Ectodermal cell (in vitro differentiated cells): ENCODE measurements at regions not wholly inside any gene's neighbourhood (a gene's known extent, or its start where the extent isn't known, plus 50 kb on each side); places are given as distances from the start of the nearest gene placed in this dataset.

Experiments
- H3K27ac ChIP-seq: 2 replicates; pipeline ENCODE4 v1.7.0; 2013; ENCODE audit warnings: mild to moderate bottlenecking, low read depth, low read length; ENCODE audit not compliant: insufficient read depth, poor library complexity, severe bottlenecking
- H3K27me3 ChIP-seq: 2 replicates; pipeline ENCODE4 v1.7.0; 2013; ENCODE audit warnings: mild to moderate bottlenecking, low read length; ENCODE audit not compliant: insufficient read depth, control insufficient read depth, poor library complexity, severe bottlenecking
- H3K36me3 ChIP-seq: one replicate; pipeline ENCODE4 v1.7.0; 2013; ENCODE audit warnings: low read length; ENCODE audit not compliant: control insufficient read depth, insufficient read depth
- H3K4me1 ChIP-seq: one replicate; pipeline ENCODE4 v1.7.0; 2013; ENCODE audit warnings: low read length; ENCODE audit not compliant: control insufficient read depth, insufficient read depth
- H3K4me3 ChIP-seq: 2 replicates; pipeline ENCODE4 v1.7.0; 2013; ENCODE audit warnings: low read depth, low read length, control low read depth; ENCODE audit not compliant: insufficient read depth
- H3K9me3 ChIP-seq: 2 replicates; pipeline ENCODE4 v1.7.0; 2013; ENCODE audit warnings: mild to moderate bottlenecking, low read length, moderate library complexity; ENCODE audit not compliant: control insufficient read depth
- WGBS, 2 experiments: methylation state at CpG; one replicate each; pipeline ENCODE4 v1.1.7; 2013; ENCODE audit warnings: missing lambda C conversion rate in 2 of 2; 5-methylcytosine and 5-hydroxymethylcytosine counted together

- Histone ChIP-seq H3K36me3 (no peaks in the 10 kb centered on the region), H3K4me1 (peaks cover 9% of the 10 kb centered on the region), H3K27ac (no peak overlapping the region), H3K9me3 (no peaks in the 10 kb centered on the region), H3K27me3 (no peaks in the 10 kb centered on the region), H3K4me3 (no peak overlapping the region)
- 86 to 94% methylated on average over 1 of the region's 1 CpG for WGBS, 2 experiments
Measured at GRCh38 chr13:50700664-50701305, 142.7 kb downstream of the DLEU7 start.

GRCh38 chr13:50701469-50701868 lies 142.0 kb downstream of the DLEU7 start:
- H3K9me3 ChIP-seq: no peaks in the 10 kb centered on the region
- no peak overlapping the region for H3K4me3 ChIP-seq
- no peaks in the 10 kb centered on the region for H3K36me3 ChIP-seq
- WGBS, 2 experiments: 79 to 96% methylated on average over 1 to 2 of the region's 2 CpGs
- no peaks in the 10 kb centered on the region for H3K27me3 ChIP-seq
- no peak overlapping the region for H3K27ac ChIP-seq
- peaks cover 9% of the 10 kb centered on the region for H3K4me1 ChIP-seq

- H3K4me1 ChIP-seq: no peaks in the 10 kb centered on the region
- no peak overlapping the region for H3K27ac ChIP-seq
- no peaks in the 10 kb centered on the region for H3K27me3 ChIP-seq
- no peaks in the 10 kb centered on the region for H3K9me3 ChIP-seq
- no peak overlapping the region for H3K4me3 ChIP-seq
- WGBS, 2 experiments: 91 to 97% methylated on average over 2 of the region's 2 CpGs
- H3K36me3 ChIP-seq: no peaks in the 10 kb centered on the region
Measured at GRCh38 chr13:50706505-50706904, 137.0 kb downstream of the DLEU7 start.

GRCh38 chr13:50707628-50708027 lies 135.9 kb downstream of the DLEU7 start:
- H3K4me3 ChIP-seq: no peak overlapping the region
- WGBS, 2 experiments: 43 to 52% methylated on average over 1 of the region's 1 CpG
- no peaks in the 10 kb centered on the region for H3K27me3 ChIP-seq
- no peak overlapping the region for H3K27ac ChIP-seq
- no peaks in the 10 kb centered on the region for H3K4me1 ChIP-seq
- H3K36me3 ChIP-seq: no peaks in the 10 kb centered on the region
- no peaks in the 10 kb centered on the region for H3K9me3 ChIP-seq

GRCh38 chr13:50708461-50708860 lies 135.0 kb downstream of the DLEU7 start:
- no peak overlapping the region for H3K4me3 ChIP-seq
- no peaks in the 10 kb centered on the region for H3K27me3 ChIP-seq
- no peaks in the 10 kb centered on the region for H3K9me3 ChIP-seq
- no peaks in the 10 kb centered on the region for H3K4me1 ChIP-seq
- 96 to 100% methylated on average over 3 of the region's 3 CpGs for WGBS, 2 experiments
- H3K36me3 ChIP-seq: no peaks in the 10 kb centered on the region
- no peak overlapping the region for H3K27ac ChIP-seq

GRCh38 chr13:50709058-50709457 lies 134.4 kb downstream of the DLEU7 start:
- Histone ChIP-seq H3K4me1 (no peaks in the 10 kb centered on the region), H3K27me3 (no peaks in the 10 kb centered on the region), H3K4me3 (no peak overlapping the region), H3K9me3 (no peaks in the 10 kb centered on the region), H3K27ac (no peak overlapping the region), H3K36me3 (no peaks in the 10 kb centered on the region)
- WGBS, 2 experiments: 97 to 100% methylated on average over 2 of the region's 2 CpGs

GRCh38 chr13:50711131-50711815 lies 132.2 kb downstream of the DLEU7 start:
- WGBS, 2 experiments: 96 to 99% methylated on average over 6 of the region's 6 CpGs
- Histone ChIP-seq H3K27me3 (no peaks in the 10 kb centered on the region), H3K4me3 (no peak overlapping the region), H3K9me3 (no peaks in the 10 kb centered on the region), H3K27ac (no peak overlapping the region), H3K36me3 (no peaks in the 10 kb centered on the region), H3K4me1 (no peaks in the 10 kb centered on the region)

- 97% methylated on average over 3 of the region's 3 CpGs for WGBS, 2 experiments
- Histone ChIP-seq H3K4me1 (no peaks in the 10 kb centered on the region), H3K36me3 (no peaks in the 10 kb centered on the region), H3K4me3 (no peak overlapping the region), H3K9me3 (no peaks in the 10 kb centered on the region), H3K27ac (no peak overlapping the region), H3K27me3 (no peaks in the 10 kb centered on the region)
Measured at GRCh38 chr13:50711996-50712395, 131.5 kb downstream of the DLEU7 start.

- Histone ChIP-seq H3K36me3 (no peaks in the 10 kb centered on the region), H3K9me3 (no peaks in the 10 kb centered on the region), H3K27me3 (no peaks in the 10 kb centered on the region), H3K4me1 (no peaks in the 10 kb centered on the region), H3K4me3 (no peak overlapping the region), H3K27ac (no peak overlapping the region)
- 93 to 97% methylated on average over 3 of the region's 3 CpGs for WGBS, 2 experiments
Measured at GRCh38 chr13:50712456-50712855, 131.0 kb downstream of the DLEU7 start.

- no peak overlapping the region for H3K4me3 ChIP-seq
- H3K27me3 ChIP-seq: no peaks in the 10 kb centered on the region
- H3K27ac ChIP-seq: no peak overlapping the region
- H3K36me3 ChIP-seq: no peaks in the 10 kb centered on the region
- H3K4me1 ChIP-seq: no peaks in the 10 kb centered on the region
- no peaks in the 10 kb centered on the region for H3K9me3 ChIP-seq
- WGBS, 2 experiments: 94 to 97% methylated on average over 7 of the region's 7 CpGs
Measured at GRCh38 chr13:50712881-50713280, 130.6 kb downstream of the DLEU7 start.
